ENCODE measurements at regions not wholly inside any gene's neighbourhood (a gene's known extent, or its start where the extent isn't known, plus 50 kb on each side); places are given as distances from the start of the nearest gene placed in this dataset.

- TF ChIP-seq TAF1 (IDR thresholded peaks at IDR 0.05; ENCODE audit: low read depth, low read length) (no peak), POLR2A (IDR thresholded peaks at IDR 0.05; ENCODE audit: low read depth, low read length) (no peak)
Measured at GRCh38 chr15:70250208-70251201, 152.8 kb upstream of the TLE3 start.

All from GM12891 (cell line).